HCT116 (cell line): ENCODE measurements at regions not wholly inside any gene's neighbourhood (a gene's known extent, or its start where the extent isn't known, plus 50 kb on each side); places are given as distances from the start of the nearest gene placed in this dataset.

Experiments
- ATAC-seq: fragments of 200-7000 bp; cut with Tn5 transposase; 2 replicates; pipeline ENCODE4 v1.9.1; 2020; ENCODE audit warnings: mild to moderate bottlenecking, moderate library complexity
- BruUV-seq: library from RNA; stranded (reverse); fragments of 400-500 nt; replicated peaks from 2 replicates; lab custom pipeline; 2021; lab: Mats Ljungman, UMichigan
- CTCF ChIA-PET: fragments of 300-600 bp; sonication (Branson Sonifier 250); formaldehyde crosslinking; loops from one replicate; lab custom pipeline; 2021; ENCODE audit warnings: antibody characterized with exemption; lab: Charles Lee
- POLR2A ChIA-PET: fragments of 300-600, 350-600 bp; sonication (Branson Sonifier 250); formaldehyde crosslinking; loops from one replicate; lab custom pipeline; 2021; ENCODE audit warnings: antibody characterized with exemption; lab: Charles Lee
- RAD21 ChIA-PET, 2 experiments: fragments of 300-600 bp; sonication (Branson Sonifier 250); formaldehyde crosslinking; loops; one replicate each; lab custom pipeline; 2023; ENCODE audit warnings: low total read pairs in 2 of 2; ENCODE audit not compliant: uncharacterized antibody in 2 of 2, unreplicated experiment in 2 of 2, low non-redundant PET in 1 of 2; lab: Charles Lee
- DNase-seq: peaks from one replicate; pipeline ENCODE4 v3.0.0-alpha.2; 2010; ENCODE audit warnings: low read depth, low spot score
- H2AFZ ChIP-seq: fragments of 200-600 bp; shearing (Covaris generic), sonication (generic); 2 replicates; pipeline ENCODE4 v1.6.1; 2017; ENCODE audit warnings: low read depth, mixed run types, mixed read lengths, antibody characterized with exemption, low read length; ENCODE audit not compliant: poor library complexity, severe bottlenecking
- H3K27ac ChIP-seq: 2 replicates; pipeline ENCODE4 v1.5.1; 2012; ENCODE audit warnings: low read depth, low read length
- H3K27me3 ChIP-seq: fragments of 200-600 bp; sonication (generic); 2 replicates; pipeline ENCODE4 v1.6.1; 2016; ENCODE audit warnings: mixed run types, low read length, mixed read lengths; ENCODE audit not compliant: insufficient read depth
- H3K36me3 ChIP-seq, 2 experiments: fragments of 200-500 bp in 1 of 2; fragments of 200-600 bp in 1 of 2; sonication (Bioruptor generic) in 1 of 2; sonication (generic) in 1 of 2; 2 replicates each; pipeline versions ENCODE4 v1.5.1 to v1.6.1; 2014 to 2016; ENCODE audit warnings: low read length in 2 of 2, inconsistent platforms in 1 of 2, mixed read lengths in 1 of 2, mixed run types in 1 of 2; ENCODE audit not compliant: insufficient read depth in 2 of 2, control insufficient read depth in 1 of 2
- H3K4me1 ChIP-seq, 2 experiments: fragments of 200-600 bp in 1 of 2; sonication (generic) in 1 of 2; 2 replicates each; pipeline versions ENCODE4 v1.5.1 to v1.6.1; 2012 to 2017; ENCODE audit warnings: low read length in 2 of 2, inconsistent platforms in 1 of 2, mild to moderate bottlenecking in 1 of 2, mixed read lengths in 1 of 2, mixed run types in 1 of 2, moderate library complexity in 1 of 2; ENCODE audit not compliant: insufficient read depth in 2 of 2, control insufficient read depth in 1 of 2
- H3K4me2 ChIP-seq: fragments of 200-600 bp; sonication (generic); 2 replicates; pipeline ENCODE4 v1.6.1; 2017; ENCODE audit warnings: mixed run types, low read length, mixed read lengths
- H3K4me3 ChIP-seq, 2 experiments: fragments of 200-600 bp in 1 of 2; sonication (generic) in 1 of 2; replicated peaks in 1 of 2; 2 replicates each; pipeline ENCODE4 v1.5.1; 2011 to 2016; ENCODE audit warnings: low read length in 2 of 2, control low read depth in 1 of 2, low read depth in 1 of 2, mild to moderate bottlenecking in 1 of 2, mixed read lengths in 1 of 2, mixed run types in 1 of 2
- H3K79me2 ChIP-seq: fragments of 200-600 bp; sonication (generic); 2 replicates; pipeline ENCODE4 v1.6.1; 2017; ENCODE audit warnings: mild to moderate bottlenecking, mixed run types, low read length, moderate library complexity, mixed read lengths; ENCODE audit not compliant: insufficient read depth
- H3K9ac ChIP-seq: fragments of 200-600 bp; sonication (generic); 2 replicates; pipeline ENCODE4 v1.6.1; 2016; ENCODE audit warnings: low read length, mixed read lengths
- H3K9me2 ChIP-seq: fragments of 200-600 bp; sonication (generic), shearing (Covaris generic); 2 replicates; pipeline ENCODE4 v1.6.1; 2017; ENCODE audit warnings: mixed run types, mild to moderate bottlenecking, moderate library complexity; ENCODE audit not compliant: insufficient read depth
- H3K9me3 ChIP-seq, 2 experiments: fragments of 200-500 bp in 1 of 2; fragments of 200-600 bp in 1 of 2; sonication (Bioruptor generic) in 1 of 2; sonication (generic) in 1 of 2; 2 replicates each; pipeline ENCODE4 v1.6.1; 2014 to 2017; ENCODE audit warnings: low read length in 2 of 2, mixed read lengths in 2 of 2, inconsistent platforms in 1 of 2, low read depth in 1 of 2, mild to moderate bottlenecking in 1 of 2, mixed run types in 1 of 2, moderate library complexity in 1 of 2; ENCODE audit not compliant: control insufficient read depth in 1 of 2, insufficient read depth in 1 of 2
- H4K20me1 ChIP-seq: fragments of 200-600 bp; sonication (generic), shearing (Covaris generic); 2 replicates; pipeline ENCODE4 v1.6.1; 2017; ENCODE audit warnings: mixed run types, mild to moderate bottlenecking, moderate library complexity; ENCODE audit not compliant: insufficient read depth
- ATF3 ChIP-seq: IDR thresholded peaks from 2 replicates; pipeline ENCODE4 v1.6.1; 2012
- CEBPB ChIP-seq: IDR thresholded peaks from 2 replicates; pipeline ENCODE4 v1.6.1; 2012; ENCODE audit warnings: low read depth
- EGR1 ChIP-seq: IDR thresholded peaks from 2 replicates; pipeline ENCODE4 v1.6.1; 2012; ENCODE audit warnings: low read depth
- EZH2 ChIP-seq: fragments of 200-600 bp; sonication (generic); IDR thresholded peaks from 2 replicates; pipeline ENCODE4 v1.6.1; 2017; ENCODE audit warnings: antibody characterized with exemption, mixed run types
- EZH2phosphoT487 ChIP-seq: fragments of 200-600 bp; IDR thresholded peaks from 2 replicates; pipeline ENCODE4 v1.6.1; 2018; ENCODE audit warnings: antibody characterized with exemption, borderline replicate concordance
- FOSL1 ChIP-seq: IDR thresholded peaks from 2 replicates; pipeline ENCODE4 v1.6.1; 2012; ENCODE audit warnings: low read depth
- RAD21 ChIP-seq: IDR thresholded peaks from 2 replicates; pipeline ENCODE4 v1.6.1; 2012; ENCODE audit warnings: low read depth, mild to moderate bottlenecking
- SIN3A ChIP-seq: IDR thresholded peaks from 2 replicates; pipeline ENCODE4 v1.6.1; 2012; ENCODE audit warnings: low read depth
- SP1 ChIP-seq: IDR thresholded peaks from 2 replicates; pipeline ENCODE4 v1.6.1; 2012; ENCODE audit warnings: low read depth
- SRF ChIP-seq: IDR thresholded peaks from 2 replicates; pipeline ENCODE4 v1.6.1; 2012; ENCODE audit warnings: low read depth
- YY1 ChIP-seq: IDR thresholded peaks from 2 replicates; pipeline ENCODE4 v1.6.1; 2011; ENCODE audit warnings: low read length, low read depth, moderate library complexity, mild to moderate bottlenecking; ENCODE audit not compliant: insufficient replicate concordance; ENCODE audit errors: extremely low read depth
- ZBTB33 ChIP-seq: IDR thresholded peaks from 2 replicates; pipeline ENCODE4 v1.6.1; 2011; ENCODE audit warnings: mild to moderate bottlenecking, low read length, moderate library complexity; ENCODE audit not compliant: insufficient replicate concordance; ENCODE audit errors: extremely low read depth
- ZFX ChIP-seq: fragments of 450-650 bp; IDR thresholded peaks from 2 replicates; pipeline ENCODE4 v1.6.1; 2017
- ZNF274 ChIP-seq: fragments of 200-500 bp; sonication (Bioruptor generic); IDR thresholded peaks from 2 replicates; pipeline ENCODE4 v1.6.1; 2014; ENCODE audit warnings: mild to moderate bottlenecking, low read depth, low read length, inconsistent platforms
- intact Hi-C: fragments of 100-400 bp; cut with micrococcal nuclease; formaldehyde crosslinking; loops from 2 replicates; pipeline ENCODE4 v1.10.0; 2022
- TF ChIP-seq, protein P1 (sequence below): IDR thresholded peaks from 2 replicates; pipeline ENCODE4 v1.6.1; 2012
- TF ChIP-seq, protein P2 (sequence below), 3 experiments: fragments of 200-600 bp in 1 of 3; sonication (generic) in 1 of 3; IDR thresholded peaks in 2 of 3; conservative IDR thresholded peaks in 1 of 3; 2 replicates each; pipeline ENCODE4 v1.5.1; 2012 to 2017; ENCODE audit warnings: low read depth in 2 of 3, low read length in 2 of 3, antibody characterized with exemption in 1 of 3, borderline replicate concordance in 1 of 3, control low read depth in 1 of 3, mild to moderate bottlenecking in 1 of 3, mixed read lengths in 1 of 3, mixed run types in 1 of 3, moderate library complexity in 1 of 3; ENCODE audit not compliant: insufficient read depth in 1 of 3

DNA sequence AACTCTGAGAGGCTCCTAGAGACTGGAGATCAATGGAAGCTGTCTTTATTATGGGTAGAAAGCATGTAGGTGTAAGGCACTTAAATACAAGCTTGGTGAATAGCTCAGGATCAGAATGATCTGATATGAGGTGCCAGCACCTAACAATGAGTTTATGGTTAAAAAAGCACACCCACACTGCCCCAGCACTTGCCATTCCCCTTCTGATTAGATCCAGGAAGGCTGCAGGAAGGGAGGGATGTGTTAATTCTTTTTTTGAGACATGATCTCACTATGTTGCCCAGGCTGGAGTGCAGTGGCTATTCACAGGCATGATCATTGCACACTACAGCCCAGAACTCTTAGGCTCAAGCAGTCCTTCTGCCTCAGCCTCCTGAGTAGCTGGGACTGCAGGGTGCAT, 71.8 kb upstream of the IVNS1ABP start (continued):
- TF ChIP-seq ZBTB33 (no peak), SIN3A (no peak), ZFX (no peak), EZH2 (no peak)

DNA sequence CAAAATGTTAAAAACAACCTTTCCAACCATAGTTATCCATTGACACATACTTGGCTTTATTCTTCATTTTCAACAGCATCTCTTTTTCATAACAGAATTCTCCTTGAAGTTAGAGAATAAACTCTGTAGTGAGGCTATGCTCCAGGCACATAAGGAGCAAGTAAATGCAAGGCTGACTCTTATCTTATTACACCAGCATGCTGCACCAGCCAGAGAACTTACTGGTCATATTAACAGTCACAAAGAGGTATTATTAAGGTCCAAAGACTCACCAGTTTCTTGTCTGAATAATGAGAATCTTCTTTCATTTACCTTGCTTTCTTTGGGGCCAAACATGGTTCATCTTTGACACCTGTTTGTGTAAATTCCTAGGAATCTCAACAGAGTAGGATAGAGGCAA, 71.3 kb upstream of the IVNS1ABP start:
- H3K4me2 ChIP-seq, result no peak overlapping the region
- H3K27ac ChIP-seq, result no peak overlapping the region
- H4K20me1 ChIP-seq, result no peaks in the 10 kb centered on the region
- ChIA-PET RAD21 (no interaction called here), CTCF (no interaction called here), POLR2A (no interaction called here)
- no TSS peak for BruUV-seq
- ATAC-seq (no peak), DNase-seq (no peak)
- TF ChIP-seq EGR1, result no peak
- TF ChIP-seq, protein P1, sequence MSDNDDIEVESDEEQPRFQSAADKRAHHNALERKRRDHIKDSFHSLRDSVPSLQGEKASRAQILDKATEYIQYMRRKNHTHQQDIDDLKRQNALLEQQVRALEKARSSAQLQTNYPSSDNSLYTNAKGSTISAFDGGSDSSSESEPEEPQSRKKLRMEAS, result no peak
- TF ChIP-seq SP1, result no peak
- no peak for TF ChIP-seq YY1
- TF ChIP-seq, protein P2, sequence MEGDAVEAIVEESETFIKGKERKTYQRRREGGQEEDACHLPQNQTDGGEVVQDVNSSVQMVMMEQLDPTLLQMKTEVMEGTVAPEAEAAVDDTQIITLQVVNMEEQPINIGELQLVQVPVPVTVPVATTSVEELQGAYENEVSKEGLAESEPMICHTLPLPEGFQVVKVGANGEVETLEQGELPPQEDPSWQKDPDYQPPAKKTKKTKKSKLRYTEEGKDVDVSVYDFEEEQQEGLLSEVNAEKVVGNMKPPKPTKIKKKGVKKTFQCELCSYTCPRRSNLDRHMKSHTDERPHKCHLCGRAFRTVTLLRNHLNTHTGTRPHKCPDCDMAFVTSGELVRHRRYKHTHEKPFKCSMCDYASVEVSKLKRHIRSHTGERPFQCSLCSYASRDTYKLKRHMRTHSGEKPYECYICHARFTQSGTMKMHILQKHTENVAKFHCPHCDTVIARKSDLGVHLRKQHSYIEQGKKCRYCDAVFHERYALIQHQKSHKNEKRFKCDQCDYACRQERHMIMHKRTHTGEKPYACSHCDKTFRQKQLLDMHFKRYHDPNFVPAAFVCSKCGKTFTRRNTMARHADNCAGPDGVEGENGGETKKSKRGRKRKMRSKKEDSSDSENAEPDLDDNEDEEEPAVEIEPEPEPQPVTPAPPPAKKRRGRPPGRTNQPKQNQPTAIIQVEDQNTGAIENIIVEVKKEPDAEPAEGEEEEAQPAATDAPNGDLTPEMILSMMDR (IDR thresholded peaks at IDR 0.05 in 2 of 3, conservative IDR thresholded peaks at IDR 0.05 in 1 of 3; ENCODE audit: borderline replicate concordance in 1 of 3, insufficient read depth in 1 of 3, low read depth in 2 of 3, low read length in 2 of 3), result no peak
- no peak for TF ChIP-seq ZNF274
- TF ChIP-seq ATF3, result no peak
- TF ChIP-seq SRF, result no peak
- no peak for TF ChIP-seq EZH2phosphoT487
- TF ChIP-seq SIN3A, result no peak
- no peak for TF ChIP-seq CEBPB
- no peak for TF ChIP-seq FOSL1
- no peak for TF ChIP-seq EZH2
- no peak for TF ChIP-seq RAD21
- TF ChIP-seq ZBTB33, result no peak
- H3K27me3 ChIP-seq, result no peaks in the 10 kb centered on the region
- no peaks in the 10 kb centered on the region for H3K36me3 ChIP-seq
- H2AFZ ChIP-seq, result no peak overlapping the region
- H3K79me2 ChIP-seq, result no peaks in the 10 kb centered on the region
- H3K9me2 ChIP-seq, result no peaks in the 10 kb centered on the region
- no peaks in the 10 kb centered on the region for H3K4me1 ChIP-seq
- H3K9me3 ChIP-seq, result no peaks in the 10 kb centered on the region
- H3K4me3 ChIP-seq, result no peak overlapping the region
- no peak overlapping the region for H3K9ac ChIP-seq
- intact Hi-C loops, result no loop called here
